NCI-H1092 (cell line): ENCODE measurements at regions not wholly inside any gene's neighbourhood (a gene's known extent, or its start where the extent isn't known, plus 50 kb on each side); places are given as distances from the start of the nearest gene placed in this dataset.
A peak's percentile ranks its signal among the peaks of the same experiment; 100 is the strongest.
"Not testable (repeated sequence)": the region's sequence is repeated elsewhere in the genome, so short reads cannot be mapped to it uniquely, and the experiment has no call there.

Source experiments
- DNase-seq: peaks from one replicate; lab custom pipeline; 2025; lab: John Stamatoyannopoulos, UW

GRCh38 chr19:34034318-34034846 lies 137.9 kb upstream of the LSM14A start:
- no peak for DNase-seq

GRCh38 chr19:34041925-34042521 lies 130.3 kb upstream of the LSM14A start:
- DNase-seq: no peak

GRCh38 chr19:34044021-34044420 lies 128.3 kb upstream of the LSM14A start:
- DNase-seq: no peak

- DNase-seq: no peak
These were observed 122.4 kb upstream of the LSM14A start for GRCh38 chr19:34049944-34050343.

GRCh38 chr19:34050430-34050829 lies 121.9 kb upstream of the LSM14A start:
- not testable (repeated sequence) for DNase-seq

- DNase-seq: no peak
These were observed 121.0 kb upstream of the LSM14A start for GRCh38 chr19:34051255-34051654.

GRCh38 chr19:34057155-34057554 lies 115.1 kb upstream of the LSM14A start:
- DNase-seq: no peak

GRCh38 chr19:34066007-34066643 lies 106.2 kb upstream of the LSM14A start:
- no peak for DNase-seq

GRCh38 chr19:34067861-34068271 lies 104.4 kb upstream of the LSM14A start:
- no peak for DNase-seq

GRCh38 chr19:34075661-34076091 lies 96.6 kb upstream of the LSM14A start:
- DNase-seq: no peak

GRCh38 chr19:34082289-34083077 lies 89.8 kb upstream of the LSM14A start:
- DNase-seq: no peak

GRCh38 chr19:34084396-34085145 lies 87.7 kb upstream of the LSM14A start:
- no peak for DNase-seq

GRCh38 chr19:34085336-34085735 lies 87.0 kb upstream of the LSM14A start:
- no peak for DNase-seq

GRCh38 chr19:34088292-34088691 lies 84.0 kb upstream of the LSM14A start:
- no peak for DNase-seq

GRCh38 chr19:34089566-34089965 lies 82.7 kb upstream of the LSM14A start:
- DNase-seq: no peak

GRCh38 chr19:34094960-34095359 lies 77.3 kb upstream of the LSM14A start:
- no peak for DNase-seq

GRCh38 chr19:34095411-34095810 lies 76.9 kb upstream of the LSM14A start:
- not testable (repeated sequence) for DNase-seq

- DNase-seq: peak; percentile 19
These were observed 76.0 kb upstream of the LSM14A start for GRCh38 chr19:34096020-34096915.

GRCh38 chr19:34104096-34104495 lies 68.2 kb upstream of the LSM14A start:
- DNase-seq: no peak

- DNase-seq: no peak
These were observed 67.7 kb upstream of the LSM14A start for GRCh38 chr19:34104557-34104956.

- no peak for DNase-seq
These were observed 62.7 kb upstream of the LSM14A start for GRCh38 chr19:34109596-34109995.
